PC-3 (cell line): ENCODE measurements at regions not wholly inside any gene's neighbourhood (a gene's known extent, or its start where the extent isn't known, plus 50 kb on each side); places are given as distances from the start of the nearest gene placed in this dataset.

Experiments
- ATAC-seq: fragments of 200-7000 bp; cut with Tn5 transposase; 2 replicates; pipeline ENCODE4 v1.9.1; 2020; ENCODE audit warnings: mild to moderate bottlenecking, moderate library complexity
- BruUV-seq: library from RNA; stranded (reverse); fragments of 400-500 nt; replicated peaks from 2 replicates; lab custom pipeline; 2021; lab: Mats Ljungman, UMichigan
- CTCF ChIA-PET: fragments of 300-600 bp; sonication (Branson Sonifier 250); formaldehyde crosslinking; loops from one replicate; lab custom pipeline; 2022; ENCODE audit warnings: antibody characterized with exemption; lab: Charles Lee
- POLR2A ChIA-PET: fragments of 300-600 bp; sonication (Branson Sonifier 250); formaldehyde crosslinking; loops from one replicate; lab custom pipeline; 2022; ENCODE audit warnings: antibody characterized with exemption; ENCODE audit not compliant: unreplicated experiment; lab: Charles Lee
- DNase-seq: peaks from one replicate; pipeline ENCODE4 v3.0.0-alpha.2; 2015
- H2AFZ ChIP-seq: fragments of 300-600 bp; sonication (generic); 2 replicates; pipeline ENCODE4 v1.6.0; 2016; ENCODE audit warnings: antibody characterized with exemption, low read length
- H3F3A ChIP-seq: fragments of 300-600 bp; sonication (generic); one replicate; pipeline ENCODE4 v1.6.0; 2017; ENCODE audit warnings: antibody characterized with exemption, low read length, control low read depth, mild to moderate bottlenecking; ENCODE audit not compliant: unreplicated experiment
- H3K27ac ChIP-seq: fragments of 300-600 bp; sonication (generic); 2 replicates; pipeline ENCODE4 v1.5.1; 2016; ENCODE audit warnings: mild to moderate bottlenecking, low read length
- H3K27me3 ChIP-seq: fragments of 300-600 bp; sonication (generic); 2 replicates; pipeline ENCODE4 v1.6.1; 2016; ENCODE audit warnings: low read length, mixed read lengths
- H3K36me3 ChIP-seq: fragments of 300-600 bp; sonication (generic); 2 replicates; pipeline ENCODE4 v1.6.1; 2016; ENCODE audit warnings: low read depth, mixed run types, low read length, mixed read lengths
- H3K4me1 ChIP-seq: fragments of 300-600 bp; sonication (generic); 2 replicates; pipeline ENCODE4 v1.5.1; 2016; ENCODE audit warnings: low read length; ENCODE audit not compliant: insufficient read depth
- H3K4me2 ChIP-seq: fragments of 300-600 bp; sonication (generic); 2 replicates; pipeline ENCODE4 v1.6.0; 2016; ENCODE audit warnings: low read length
- H3K4me3 ChIP-seq: fragments of 300-600 bp; sonication (generic); 2 replicates; pipeline ENCODE4 v1.5.1; 2016; ENCODE audit warnings: mild to moderate bottlenecking, low read length, mixed read lengths
- H3K79me2 ChIP-seq: fragments of 300-600 bp; sonication (generic); 2 replicates; pipeline ENCODE4 v1.6.1; 2017; ENCODE audit warnings: low read length, mixed read lengths
- H3K9ac ChIP-seq: fragments of 300-600 bp; sonication (generic); 2 replicates; pipeline ENCODE4 v1.6.0; 2016; ENCODE audit warnings: mild to moderate bottlenecking, low read length
- H3K9me2 ChIP-seq: fragments of 300-600 bp; sonication (generic); replicated peaks from 2 replicates; pipeline ENCODE4 v1.6.1; 2016; ENCODE audit warnings: mixed run types, low read length, mixed read lengths
- H3K9me3 ChIP-seq: fragments of 300-600 bp; sonication (generic); 2 replicates; pipeline ENCODE4 v1.6.1; 2016; ENCODE audit warnings: low read length, mixed read lengths
- H4K20me1 ChIP-seq: fragments of 300-600 bp; sonication (generic); 2 replicates; pipeline ENCODE4 v1.6.1; 2016; ENCODE audit warnings: low read length, mixed read lengths
- CTCF ChIP-seq: fragments of 300-600 bp; sonication (generic); conservative IDR thresholded peaks from 2 replicates; pipeline ENCODE4 v1.5.1; 2017; ENCODE audit warnings: antibody characterized with exemption, low read depth, mild to moderate bottlenecking, low read length
- EZH2 ChIP-seq: fragments of 300-600 bp; sonication (generic); IDR thresholded peaks from one replicate; pipeline ENCODE4 v1.6.1; 2017; ENCODE audit warnings: antibody characterized with exemption, mild to moderate bottlenecking, low read length; ENCODE audit not compliant: unreplicated experiment
- EZH2phosphoT487 ChIP-seq: fragments of 300-600 bp; sonication (generic); IDR thresholded peaks from 2 replicates; pipeline ENCODE4 v1.6.1; 2018; ENCODE audit warnings: mild to moderate bottlenecking, antibody characterized with exemption, low read length, borderline replicate concordance
- intact Hi-C: fragments of 100-400 bp; cut with micrococcal nuclease; formaldehyde crosslinking; loops from 2 replicates; pipeline ENCODE4 v1.9.0; 2023

GRCh38 chr2:14552286-14552685, 80.2 kb upstream of the LRATD1 start:
- H3K79me2 ChIP-seq = no peaks in the 10 kb centered on the region
- intact Hi-C loops = no loop called here

GRCh38 chr2:14552818-14553217, 79.7 kb upstream of the LRATD1 start:
- Histone ChIP-seq H3K9ac (no peak overlapping the region), H3K79me2 (no peaks in the 10 kb centered on the region), H3K4me3 (no peak overlapping the region), H3K4me1 (peaks cover 25% of the 10 kb centered on the region), H3K9me3 (no peaks in the 10 kb centered on the region), H3K9me2 (peaks cover 4% of the 10 kb centered on the region; the same call in 1 of the 2 replicates), H3K4me2 (0 out of 2 replicates have a peak overlapping the region, but pooled peaks have one; percentile 13), H3K36me3 (no peaks in the 10 kb centered on the region), H2AFZ (no peak overlapping the region), H4K20me1 (no peaks in the 10 kb centered on the region), H3F3A (no peaks in the 10 kb centered on the region), H3K27ac (peak overlapping the region; percentile 11), H3K27me3 (no peaks in the 10 kb centered on the region)
- POLR2A ChIA-PET = no interaction called here
- ATAC-seq (peak; percentile 62), DNase-seq (peak; percentile 63)
- no TSS peak for BruUV-seq
- intact Hi-C loops = no loop called here
- CTCF ChIA-PET = no interaction called here
- TF ChIP-seq EZH2 (no peak), CTCF (no peak), EZH2phosphoT487 (no peak)

More at GRCh38 chr2:14552286-14552685, 80.2 kb upstream of the LRATD1 start:
- ATAC-seq = no peak
- H3K27me3 ChIP-seq = no peaks in the 10 kb centered on the region
- no peaks in the 10 kb centered on the region for H3K9me3 ChIP-seq
- ChIA-PET POLR2A (no interaction called here), CTCF (no interaction called here)
- H4K20me1 ChIP-seq = no peaks in the 10 kb centered on the region
- no peak overlapping the region for H3K27ac ChIP-seq
- H3K36me3 ChIP-seq = no peaks in the 10 kb centered on the region
- peaks cover 25% of the 10 kb centered on the region for H3K4me1 ChIP-seq
- H3F3A ChIP-seq = no peaks in the 10 kb centered on the region
- no peak overlapping the region for H2AFZ ChIP-seq
- H3K4me3 ChIP-seq = no peak overlapping the region
- TF ChIP-seq EZH2 = no peak
- TF ChIP-seq CTCF = no peak
- no peak for TF ChIP-seq EZH2phosphoT487
- no TSS peak for BruUV-seq
- DNase-seq = no peak
- no peak overlapping the region for H3K9ac ChIP-seq
- H3K9me2 ChIP-seq = peaks cover 7% of the 10 kb centered on the region; the same call in 1 of the 2 replicates
- H3K4me2 ChIP-seq = no peak overlapping the region

GRCh38 chr2:14554849-14555545, 77.5 kb upstream of the LRATD1 start:
- H3K4me2 ChIP-seq = 0 out of 2 replicates have a peak overlapping the region, but pooled peaks have one; percentile 16
- H3K9ac ChIP-seq = no peak overlapping the region
- DNase-seq = peak; percentile 12
- POLR2A ChIA-PET = no interaction called here
- peak; percentile 75 for ATAC-seq
- H3K9me3 ChIP-seq = no peaks in the 10 kb centered on the region
- H4K20me1 ChIP-seq = no peaks in the 10 kb centered on the region
- TF ChIP-seq EZH2phosphoT487 = no peak
- TF ChIP-seq CTCF = no peak
- no peak for TF ChIP-seq EZH2
- H3F3A ChIP-seq = no peaks in the 10 kb centered on the region
- no peak overlapping the region for H3K4me3 ChIP-seq
- no TSS peak for BruUV-seq
- H3K27ac ChIP-seq = peak overlapping the region; percentile 7; the same call in 1 of the 2 replicates
- H3K4me1 ChIP-seq = peaks cover 25% of the 10 kb centered on the region
- H3K79me2 ChIP-seq = no peaks in the 10 kb centered on the region
- H3K9me2 ChIP-seq = no peaks in the 10 kb centered on the region
- intact Hi-C loops = loop anchor here (5.0 kb wide), 1 partner anchor 38 kb away; no protein-coding TSS in a partner anchor
- H2AFZ ChIP-seq = 0 out of 2 replicates have a peak overlapping the region, but pooled peaks have one; percentile 37
- H3K27me3 ChIP-seq = no peaks in the 10 kb centered on the region
- H3K36me3 ChIP-seq = no peaks in the 10 kb centered on the region
- CTCF ChIA-PET = interaction anchor here (0.6 kb wide), 1 partner anchor 62 kb away, joined by 3 read pairs; no protein-coding TSS in a partner anchor
